Gastroesophageal sphincter (tissue), 3 donors: ENCODE measurements at regions not wholly inside any gene's neighbourhood (a gene's known extent, or its start where the extent isn't known, plus 50 kb on each side); places are given as distances from the start of the nearest gene placed in this dataset.

ENCODE experiments used
- POLR2A ChIP-seq, 2 donors: fragments of 450-650 bp; IDR thresholded peaks; one replicate each; pipeline ENCODE4 v1.6.1; 2017; ENCODE audit warnings: antibody characterized with exemption in 2 of 2, mild to moderate bottlenecking in 2 of 2, moderate library complexity in 1 of 2
- TF ChIP-seq, protein P1 (sequence below), 4 experiments: fragments of 200-600 bp in 2 of 4; fragments of 450-650 bp in 2 of 4; sonication (generic) in 1 of 4; IDR thresholded peaks; one replicate each; pipeline ENCODE4 v1.5.1; 2017 to 2019; ENCODE audit warnings: antibody characterized with exemption in 4 of 4, mild to moderate bottlenecking in 2 of 4, moderate library complexity in 2 of 4

GRCh38 chr11:126122863-126123262, 60.2 kb upstream of the CDON start:
- no peak for TF ChIP-seq POLR2A (IDR thresholded peaks at IDR 0.05)
- TF ChIP-seq, protein P1, sequence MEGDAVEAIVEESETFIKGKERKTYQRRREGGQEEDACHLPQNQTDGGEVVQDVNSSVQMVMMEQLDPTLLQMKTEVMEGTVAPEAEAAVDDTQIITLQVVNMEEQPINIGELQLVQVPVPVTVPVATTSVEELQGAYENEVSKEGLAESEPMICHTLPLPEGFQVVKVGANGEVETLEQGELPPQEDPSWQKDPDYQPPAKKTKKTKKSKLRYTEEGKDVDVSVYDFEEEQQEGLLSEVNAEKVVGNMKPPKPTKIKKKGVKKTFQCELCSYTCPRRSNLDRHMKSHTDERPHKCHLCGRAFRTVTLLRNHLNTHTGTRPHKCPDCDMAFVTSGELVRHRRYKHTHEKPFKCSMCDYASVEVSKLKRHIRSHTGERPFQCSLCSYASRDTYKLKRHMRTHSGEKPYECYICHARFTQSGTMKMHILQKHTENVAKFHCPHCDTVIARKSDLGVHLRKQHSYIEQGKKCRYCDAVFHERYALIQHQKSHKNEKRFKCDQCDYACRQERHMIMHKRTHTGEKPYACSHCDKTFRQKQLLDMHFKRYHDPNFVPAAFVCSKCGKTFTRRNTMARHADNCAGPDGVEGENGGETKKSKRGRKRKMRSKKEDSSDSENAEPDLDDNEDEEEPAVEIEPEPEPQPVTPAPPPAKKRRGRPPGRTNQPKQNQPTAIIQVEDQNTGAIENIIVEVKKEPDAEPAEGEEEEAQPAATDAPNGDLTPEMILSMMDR (IDR thresholded peaks at IDR 0.05): no peak
